Fibroblast of lung (primary cell): ENCODE measurements at regions not wholly inside any gene's neighbourhood (a gene's known extent, or its start where the extent isn't known, plus 50 kb on each side); places are given as distances from the start of the nearest gene placed in this dataset.
A peak's percentile ranks its signal among the peaks of the same experiment; 100 is the strongest.

Experiments used
- DNase-seq, 2 donors: peaks; one replicate each; pipeline versions ENCODE4 v3.0.0 to v3.0.0-alpha.2; 2010; ENCODE audit warnings: low read depth in 2 of 2
- H2AFZ ChIP-seq: 2 replicates; pipeline ENCODE4 v1.5.1; 2012; ENCODE audit warnings: low read length, control low read depth, inconsistent platforms
- H3K27ac ChIP-seq: 2 replicates; pipeline ENCODE4 v1.5.1; 2011; ENCODE audit warnings: low read length, control low read depth; ENCODE audit not compliant: insufficient read depth
- H3K27me3 ChIP-seq: 2 replicates; pipeline ENCODE4 v1.5.1; 2011; ENCODE audit warnings: mild to moderate bottlenecking, low read length; ENCODE audit not compliant: control insufficient read depth, insufficient read depth
- H3K36me3 ChIP-seq: 2 replicates; pipeline ENCODE4 v1.5.1; 2011; ENCODE audit warnings: low read length; ENCODE audit not compliant: control insufficient read depth, insufficient read depth
- H3K4me1 ChIP-seq: 2 replicates; pipeline ENCODE4 v1.5.1; 2011; ENCODE audit warnings: low read length; ENCODE audit not compliant: control insufficient read depth, insufficient read depth; ENCODE audit errors: extremely low read depth
- H3K4me2 ChIP-seq: 2 replicates; pipeline ENCODE4 v1.5.1; 2011; ENCODE audit warnings: low read length, control low read depth; ENCODE audit not compliant: insufficient read depth; ENCODE audit errors: extremely low read depth
- H3K4me3 ChIP-seq, 4 experiments: fragments of 200-600 bp in 1 of 4; sonication (generic) in 1 of 4; replicated peaks in 1 of 4; 2 replicates each; pipeline ENCODE4 v1.5.1; 2011 to 2016; ENCODE audit warnings: low read length in 4 of 4, low read depth in 3 of 4, mild to moderate bottlenecking in 3 of 4, control low read depth in 2 of 4, inconsistent platforms in 1 of 4, mixed read lengths in 1 of 4; ENCODE audit not compliant: insufficient read depth in 1 of 4; ENCODE audit errors: control extremely low read depth in 1 of 4
- H3K79me2 ChIP-seq: 2 replicates; pipeline ENCODE4 v1.5.1; 2012; ENCODE audit warnings: mild to moderate bottlenecking, low read length, inconsistent platforms; ENCODE audit not compliant: control insufficient read depth, insufficient read depth
- H3K9ac ChIP-seq: 2 replicates; pipeline ENCODE4 v1.5.1; 2011; ENCODE audit warnings: mild to moderate bottlenecking, low read length, control low read depth; ENCODE audit not compliant: insufficient read depth
- H3K9me3 ChIP-seq: 2 replicates; pipeline ENCODE4 v1.5.1; 2012; ENCODE audit warnings: low read depth, low read length; ENCODE audit not compliant: control insufficient read depth, insufficient read depth
- H4K20me1 ChIP-seq: 2 replicates; pipeline ENCODE4 v1.5.1; 2011; ENCODE audit warnings: low read length; ENCODE audit not compliant: control insufficient read depth, insufficient read depth; ENCODE audit errors: extremely low read depth
- EZH2 ChIP-seq: IDR thresholded peaks from 2 replicates; pipeline ENCODE4 v1.5.1; 2012; ENCODE audit warnings: low read length, control low read depth, mild to moderate bottlenecking; ENCODE audit errors: missing control alignments
- TF ChIP-seq, protein P1 (sequence below), 2 donors: IDR thresholded peaks in 1 of 2; conservative IDR thresholded peaks in 1 of 2; 1 replicate in 1 of 2; 2 replicates in 1 of 2; pipeline ENCODE4 v1.5.1; 2011 to 2012; ENCODE audit warnings: low read length in 2 of 2, control low read depth in 1 of 2, inconsistent platforms in 1 of 2, low read depth in 1 of 2, mild to moderate bottlenecking in 1 of 2

DNA sequence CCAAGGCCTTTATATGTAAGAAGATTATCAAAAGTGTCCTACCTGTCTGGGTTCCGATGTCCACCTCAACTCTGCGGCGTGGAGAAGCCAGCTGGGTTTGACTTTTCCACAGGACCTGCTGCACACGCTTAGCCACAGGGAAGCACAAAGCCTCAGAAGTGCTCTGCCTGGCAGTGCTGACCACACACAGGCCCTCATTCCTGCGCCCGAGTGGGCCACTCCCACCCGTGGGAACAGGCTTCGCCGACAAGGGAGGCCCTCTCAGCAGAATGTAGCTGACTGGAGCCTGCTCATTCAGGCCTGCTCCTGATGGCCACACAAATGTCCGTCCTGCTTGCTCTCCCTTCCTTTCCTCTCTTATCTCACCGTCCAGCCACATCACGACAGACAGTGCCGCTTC, 221.4 kb upstream of the LRRN1 start:
- H3K36me3 ChIP-seq: no peaks in the 10 kb centered on the region
- H3K4me3 ChIP-seq: no peak overlapping the region
- no peak overlapping the region for H3K4me2 ChIP-seq
- no peak overlapping the region for H3K27ac ChIP-seq
- no peaks in the 10 kb centered on the region for H3K27me3 ChIP-seq
- H3K9ac ChIP-seq: no peak overlapping the region
- H4K20me1 ChIP-seq: no peaks in the 10 kb centered on the region
- no peaks in the 10 kb centered on the region for H3K79me2 ChIP-seq
- H3K9me3 ChIP-seq: no peaks in the 10 kb centered on the region
- TF ChIP-seq, protein P1, sequence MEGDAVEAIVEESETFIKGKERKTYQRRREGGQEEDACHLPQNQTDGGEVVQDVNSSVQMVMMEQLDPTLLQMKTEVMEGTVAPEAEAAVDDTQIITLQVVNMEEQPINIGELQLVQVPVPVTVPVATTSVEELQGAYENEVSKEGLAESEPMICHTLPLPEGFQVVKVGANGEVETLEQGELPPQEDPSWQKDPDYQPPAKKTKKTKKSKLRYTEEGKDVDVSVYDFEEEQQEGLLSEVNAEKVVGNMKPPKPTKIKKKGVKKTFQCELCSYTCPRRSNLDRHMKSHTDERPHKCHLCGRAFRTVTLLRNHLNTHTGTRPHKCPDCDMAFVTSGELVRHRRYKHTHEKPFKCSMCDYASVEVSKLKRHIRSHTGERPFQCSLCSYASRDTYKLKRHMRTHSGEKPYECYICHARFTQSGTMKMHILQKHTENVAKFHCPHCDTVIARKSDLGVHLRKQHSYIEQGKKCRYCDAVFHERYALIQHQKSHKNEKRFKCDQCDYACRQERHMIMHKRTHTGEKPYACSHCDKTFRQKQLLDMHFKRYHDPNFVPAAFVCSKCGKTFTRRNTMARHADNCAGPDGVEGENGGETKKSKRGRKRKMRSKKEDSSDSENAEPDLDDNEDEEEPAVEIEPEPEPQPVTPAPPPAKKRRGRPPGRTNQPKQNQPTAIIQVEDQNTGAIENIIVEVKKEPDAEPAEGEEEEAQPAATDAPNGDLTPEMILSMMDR (conservative IDR thresholded peaks at IDR 0.05 in 1 of 2, IDR thresholded peaks at IDR 0.05 in 1 of 2; ENCODE audit: low read depth in 1 of 2, low read length in 2 of 2): no peak
- no peak for TF ChIP-seq EZH2
- H2AFZ ChIP-seq: no peak overlapping the region
- DNase-seq: no peak
- H3K4me1 ChIP-seq: no peaks in the 10 kb centered on the region

DNA sequence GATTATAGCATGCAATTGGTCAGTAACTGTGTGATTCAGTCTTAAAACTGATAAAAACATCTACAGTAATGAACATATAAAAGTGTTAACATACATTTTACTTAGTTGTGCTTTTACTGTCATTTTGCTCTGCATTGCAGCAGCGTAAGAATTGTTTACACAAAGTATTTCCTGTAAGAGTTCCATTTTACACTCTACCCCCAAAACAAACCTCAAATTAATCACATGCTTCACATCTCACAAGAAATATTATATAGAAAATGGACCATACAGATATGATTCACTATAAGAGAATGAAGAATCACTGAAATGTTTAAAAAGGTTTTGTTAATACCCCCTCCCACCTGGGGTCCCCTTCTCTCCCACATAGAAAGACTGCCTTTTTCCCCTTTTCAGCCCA, 225.9 kb upstream of the LRRN1 start:
- H3K4me1 ChIP-seq: no peaks in the 10 kb centered on the region
- no peak overlapping the region for H3K4me2 ChIP-seq
- H3K4me3 ChIP-seq: no peak overlapping the region
- H2AFZ ChIP-seq: no peak overlapping the region
- TF ChIP-seq, protein P1 (conservative IDR thresholded peaks at IDR 0.05 in 1 of 2, IDR thresholded peaks at IDR 0.05 in 1 of 2; ENCODE audit: low read depth in 1 of 2, low read length in 2 of 2): no peak
- H4K20me1 ChIP-seq: no peaks in the 10 kb centered on the region
- no peak overlapping the region for H3K9ac ChIP-seq
- H3K27me3 ChIP-seq: no peaks in the 10 kb centered on the region
- no peaks in the 10 kb centered on the region for H3K9me3 ChIP-seq
- H3K79me2 ChIP-seq: no peaks in the 10 kb centered on the region
- H3K36me3 ChIP-seq: no peaks in the 10 kb centered on the region
- DNase-seq: no peak
- H3K27ac ChIP-seq: no peak overlapping the region

DNA sequence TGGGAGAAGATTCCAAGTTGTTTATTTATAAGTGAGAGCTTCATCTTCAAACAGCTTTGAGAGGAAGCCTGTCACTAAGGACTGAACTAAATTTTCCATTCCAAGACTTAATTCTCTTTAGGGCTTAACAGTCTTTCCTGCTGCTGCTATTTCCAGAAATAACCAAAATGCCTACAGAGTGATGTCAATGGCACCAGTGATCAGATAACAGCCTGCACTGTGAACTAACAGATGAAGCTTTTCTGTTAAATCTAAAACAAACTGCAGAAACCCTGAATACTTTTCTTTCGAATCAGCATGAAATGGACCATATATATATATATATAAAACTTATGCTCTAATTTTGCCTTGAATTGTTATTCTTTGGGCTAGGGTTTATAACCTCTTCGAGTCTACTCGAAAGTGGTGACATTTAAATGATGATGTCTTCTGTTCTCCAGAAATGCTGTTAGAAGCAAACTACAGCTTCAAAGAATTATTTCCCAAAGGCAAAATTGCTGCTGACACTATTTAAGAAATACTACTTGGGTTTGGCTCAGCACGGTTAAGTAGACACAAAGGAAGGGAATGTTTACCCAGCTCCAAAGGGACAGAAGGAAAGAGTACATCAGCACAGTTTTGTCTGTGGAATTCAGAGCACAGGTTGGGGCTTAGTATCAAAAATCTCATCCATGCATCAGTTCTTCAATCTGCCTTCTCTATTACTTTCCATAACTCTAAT, 238.5 kb upstream of the LRRN1 start:
- no peak overlapping the region for H2AFZ ChIP-seq

More for the DNA sequence above, 238.5 kb upstream of the LRRN1 start:
- H3K9me3 ChIP-seq: no peaks in the 10 kb centered on the region
- H3K4me1 ChIP-seq: no peaks in the 10 kb centered on the region
- no peak overlapping the region for H3K9ac ChIP-seq
- H3K4me3 ChIP-seq: no peak overlapping the region
- H4K20me1 ChIP-seq: no peaks in the 10 kb centered on the region
- no peak overlapping the region for H3K4me2 ChIP-seq
- no peak overlapping the region for H3K27ac ChIP-seq
- H3K27me3 ChIP-seq: no peaks in the 10 kb centered on the region
- DNase-seq: peak; percentile 26 to 89
- no peaks in the 10 kb centered on the region for H3K79me2 ChIP-seq
- no peaks in the 10 kb centered on the region for H3K36me3 ChIP-seq
- TF ChIP-seq, protein P1 (conservative IDR thresholded peaks at IDR 0.05 in 1 of 2, IDR thresholded peaks at IDR 0.05 in 1 of 2; ENCODE audit: low read depth in 1 of 2, low read length in 2 of 2): no peak
- no peak for TF ChIP-seq EZH2
